MM.1S (cell line): ENCODE measurements at regions not wholly inside any gene's neighbourhood (a gene's known extent, or its start where the extent isn't known, plus 50 kb on each side); places are given as distances from the start of the nearest gene placed in this dataset.

Experiments used
- DNase-seq: peaks from one replicate; pipeline ENCODE4 v3.0.0-alpha.2; 2015
- H2AFZ ChIP-seq: fragments of 300-600 bp; sonication (generic); 2 replicates; pipeline ENCODE4 v1.6.0; 2016; ENCODE audit warnings: antibody characterized with exemption, low read length
- H3F3A ChIP-seq: fragments of 300-600 bp; sonication (generic); 2 replicates; pipeline ENCODE4 v1.6.1; 2016; ENCODE audit warnings: mild to moderate bottlenecking, antibody characterized with exemption, low read length, moderate library complexity, mixed read lengths; ENCODE audit not compliant: insufficient read depth
- H3K27ac ChIP-seq: fragments of 300-600 bp; sonication (generic); 2 replicates; pipeline ENCODE4 v1.5.1; 2016; ENCODE audit warnings: mild to moderate bottlenecking, low read length
- H3K27me3 ChIP-seq: fragments of 300-600 bp; sonication (generic); replicated peaks from 2 replicates; pipeline ENCODE4 v1.6.0; 2016; ENCODE audit warnings: low read length; ENCODE audit not compliant: insufficient read depth
- H3K36me3 ChIP-seq: fragments of 300-600 bp; sonication (generic); replicated peaks from 2 replicates; pipeline ENCODE4 v1.6.1; 2016; ENCODE audit warnings: mild to moderate bottlenecking, low read length, mixed read lengths; ENCODE audit not compliant: insufficient read depth
- H3K4me1 ChIP-seq: fragments of 300-600 bp; sonication (generic); 2 replicates; pipeline ENCODE4 v1.6.1; 2016; ENCODE audit warnings: low read length, mixed read lengths
- H3K4me2 ChIP-seq: fragments of 300-600 bp; sonication (generic); 2 replicates; pipeline ENCODE4 v1.6.0; 2016; ENCODE audit warnings: low read depth, low read length
- H3K4me3 ChIP-seq: fragments of 300-600 bp; sonication (generic); 2 replicates; pipeline ENCODE4 v1.5.1; 2016; ENCODE audit warnings: low read length, mixed read lengths
- H3K79me2 ChIP-seq: fragments of 300-600 bp; sonication (generic); 2 replicates; pipeline ENCODE4 v1.6.1; 2016; ENCODE audit warnings: mixed run types, low read length, mixed read lengths
- H3K9ac ChIP-seq: fragments of 300-600 bp; sonication (generic); 2 replicates; pipeline ENCODE4 v1.6.1; 2016; ENCODE audit warnings: low read length, mixed read lengths
- H3K9me2 ChIP-seq: fragments of 300-600 bp; sonication (generic); replicated peaks from 2 replicates; pipeline ENCODE4 v1.6.1; 2016; ENCODE audit warnings: mild to moderate bottlenecking, low read length, mixed read lengths; ENCODE audit not compliant: insufficient read depth
- H3K9me3 ChIP-seq: fragments of 300-600 bp; sonication (generic); replicated peaks from 2 replicates; pipeline ENCODE4 v1.6.1; 2016; ENCODE audit warnings: mild to moderate bottlenecking, low read length, mixed read lengths; ENCODE audit not compliant: insufficient read depth
- H4K20me1 ChIP-seq: fragments of 300-600 bp; sonication (generic); 2 replicates; pipeline ENCODE4 v1.6.1; 2016; ENCODE audit warnings: mild to moderate bottlenecking, low read length, moderate library complexity, mixed read lengths; ENCODE audit not compliant: insufficient read depth
- CTCF ChIP-seq: fragments of 300-600 bp; sonication (generic); IDR thresholded peaks from 2 replicates; pipeline ENCODE4 v1.5.1; 2016; ENCODE audit warnings: antibody characterized with exemption, low read length, mixed read lengths
- EZH2 ChIP-seq: fragments of 300-600 bp; sonication (generic); optimal IDR thresholded peaks from 2 replicates; pipeline ENCODE3; 2017; ENCODE audit warnings: low read depth, mild to moderate bottlenecking, antibody characterized with exemption, low read length, mixed read lengths
- EZH2phosphoT487 ChIP-seq: fragments of 300-600 bp; sonication (generic); IDR thresholded peaks from 2 replicates; pipeline ENCODE4 v1.6.1; 2018; ENCODE audit warnings: antibody characterized with exemption, low read length

- Histone ChIP-seq H4K20me1 (no peaks in the 10 kb centered on the region), H3K9ac (no peak overlapping the region), H3K36me3 (no peaks in the 10 kb centered on the region), H3F3A (no peaks in the 10 kb centered on the region), H2AFZ (no peak overlapping the region), H3K4me1 (no peaks in the 10 kb centered on the region), H3K9me2 (no peaks in the 10 kb centered on the region), H3K79me2 (no peaks in the 10 kb centered on the region), H3K4me3 (no peak overlapping the region), H3K9me3 (no peaks in the 10 kb centered on the region), H3K4me2 (no peak overlapping the region), H3K27me3 (no peaks in the 10 kb centered on the region), H3K27ac (no peak overlapping the region)
- no peak for DNase-seq
- no peak for TF ChIP-seq CTCF
- TF ChIP-seq EZH2phosphoT487, result no peak
- no peak for TF ChIP-seq EZH2
Observed at GRCh38 chr12:105864316-105864715, 274.4 kb downstream of the NUAK1 start.

- Histone ChIP-seq H3K9me3 (no peaks in the 10 kb centered on the region), H3K9me2 (no peaks in the 10 kb centered on the region), H3K27ac (no peak overlapping the region), H3K9ac (no peak overlapping the region), H3K4me1 (no peaks in the 10 kb centered on the region), H3K4me2 (no peak overlapping the region), H3K36me3 (no peaks in the 10 kb centered on the region), H3F3A (no peaks in the 10 kb centered on the region), H2AFZ (no peak overlapping the region), H3K4me3 (no peak overlapping the region), H3K27me3 (no peaks in the 10 kb centered on the region), H4K20me1 (no peaks in the 10 kb centered on the region), H3K79me2 (no peaks in the 10 kb centered on the region)
- TF ChIP-seq CTCF, result no peak
- no peak for TF ChIP-seq EZH2phosphoT487
- TF ChIP-seq EZH2, result no peak
- DNase-seq, result no peak
Observed at GRCh38 chr12:105864901-105865300, 273.9 kb downstream of the NUAK1 start.

DNA sequence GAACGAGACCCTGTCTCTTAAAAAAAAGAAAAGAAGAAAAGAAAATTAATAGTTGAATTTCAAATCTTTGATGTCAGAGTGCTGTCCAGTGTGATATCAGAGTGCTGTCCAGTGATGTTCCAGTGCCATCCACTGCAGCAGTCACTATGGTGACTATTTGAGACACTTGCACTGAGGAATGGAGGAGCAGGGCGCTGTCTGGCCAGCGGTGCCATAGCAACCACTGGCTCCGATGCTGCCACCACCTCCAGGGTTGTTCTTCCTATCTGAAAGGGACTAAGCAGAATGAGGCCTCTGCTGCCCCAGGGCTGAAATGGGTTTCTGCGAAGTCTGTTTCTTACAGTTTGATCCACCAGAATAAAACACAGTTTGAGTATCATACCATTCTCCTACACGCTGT, 272.9 kb downstream of the NUAK1 start:
- Histone ChIP-seq H3K4me3 (no peak overlapping the region), H3K9me2 (no peaks in the 10 kb centered on the region), H3K4me1 (no peaks in the 10 kb centered on the region), H3K9ac (no peak overlapping the region), H3K79me2 (no peaks in the 10 kb centered on the region), H3K27me3 (no peaks in the 10 kb centered on the region), H4K20me1 (no peaks in the 10 kb centered on the region), H3K9me3 (no peaks in the 10 kb centered on the region), H2AFZ (no peak overlapping the region), H3K4me2 (no peak overlapping the region), H3K27ac (no peak overlapping the region), H3F3A (no peaks in the 10 kb centered on the region), H3K36me3 (no peaks in the 10 kb centered on the region)
- TF ChIP-seq EZH2 (no peak), EZH2phosphoT487 (no peak), CTCF (no peak)
- no peak for DNase-seq

- H3K36me3 ChIP-seq, result no peaks in the 10 kb centered on the region
- no peak overlapping the region for H3K27ac ChIP-seq
- H3K4me1 ChIP-seq, result peaks cover 8% of the 10 kb centered on the region
- no peak overlapping the region for H3K4me3 ChIP-seq
- no peak overlapping the region for H2AFZ ChIP-seq
- H3F3A ChIP-seq, result no peaks in the 10 kb centered on the region
- no peak for DNase-seq
- no peak for TF ChIP-seq EZH2phosphoT487
- TF ChIP-seq CTCF, result no peak
- no peak for TF ChIP-seq EZH2
- no peak overlapping the region for H3K9ac ChIP-seq
- H3K4me2 ChIP-seq, result no peak overlapping the region
- no peaks in the 10 kb centered on the region for H3K27me3 ChIP-seq
- H3K9me2 ChIP-seq, result no peaks in the 10 kb centered on the region
- no peaks in the 10 kb centered on the region for H4K20me1 ChIP-seq
- H3K79me2 ChIP-seq, result no peaks in the 10 kb centered on the region
- no peaks in the 10 kb centered on the region for H3K9me3 ChIP-seq
Observed at GRCh38 chr12:105874121-105874520, 264.6 kb downstream of the NUAK1 start.
